ENCODE measurements at regions not wholly inside any gene's neighbourhood (a gene's known extent, or its start where the extent isn't known, plus 50 kb on each side); places are given as distances from the start of the nearest gene placed in this dataset.
A peak's percentile ranks its signal among the peaks of the same experiment; 100 is the strongest.

DNA sequence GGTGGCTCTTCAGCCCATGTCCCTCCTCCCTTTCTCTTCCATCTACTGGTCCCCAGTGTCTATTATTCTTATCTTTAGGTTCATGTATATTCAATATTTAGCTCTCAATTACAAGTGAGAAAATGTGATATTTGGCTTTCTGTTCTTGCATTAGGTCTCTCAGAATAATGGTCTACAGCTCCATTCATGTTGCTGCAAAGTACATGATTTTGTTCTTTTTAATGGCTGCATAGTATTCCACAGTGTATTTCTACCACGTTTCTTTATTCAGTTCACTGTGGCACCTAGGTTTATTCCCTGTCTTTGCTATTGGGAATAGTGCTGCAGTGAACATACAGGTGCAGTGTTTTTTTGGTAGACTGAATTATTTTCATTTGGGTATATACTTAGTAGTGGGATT is 1308.8 kb downstream of the EFNA5 start:
- TF ChIP-seq CTCF (IDR thresholded peaks at IDR 0.05), result no peak
- H3K27ac ChIP-seq, result no peak overlapping the region

DNA sequence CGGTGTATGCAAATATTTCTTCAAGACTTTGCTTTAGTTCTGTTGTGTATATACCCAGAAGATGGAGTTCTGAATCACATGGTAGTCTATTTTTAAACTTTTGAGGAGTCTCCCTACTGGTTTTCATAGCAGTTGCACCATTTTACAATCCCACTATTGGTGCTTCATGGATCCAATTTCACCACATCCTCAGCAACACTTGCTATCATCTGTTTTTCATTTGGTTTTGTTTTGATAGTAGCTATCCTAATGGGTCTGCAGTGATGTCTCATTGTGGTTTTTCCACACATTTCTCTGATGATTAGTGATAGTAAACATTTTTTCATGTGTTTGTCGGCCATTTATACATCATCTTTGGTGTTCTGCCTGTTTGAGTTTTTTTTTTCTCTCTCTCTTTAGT is 1339.3 kb downstream of the EFNA5 start:
- H3K9me3 ChIP-seq, result no peaks in the 10 kb centered on the region
- H3K27me3 ChIP-seq, result no peaks in the 10 kb centered on the region
- TF ChIP-seq CTCF (IDR thresholded peaks at IDR 0.05), result no peak
- no peak overlapping the region for H3K27ac ChIP-seq
- no peaks in the 10 kb centered on the region for H3K4me1 ChIP-seq
- intact Hi-C loops (cut with DNase I; ENCODE audit: low total_unique reads), result no loop called here
- no peak for DNase-seq
- H3K4me3 ChIP-seq, result no peak overlapping the region
- no peaks in the 10 kb centered on the region for H3K36me3 ChIP-seq

More for the DNA sequence above, 1308.8 kb downstream of the EFNA5 start:
- Histone ChIP-seq H3K27me3 (no peaks in the 10 kb centered on the region), H3K4me3 (no peak overlapping the region), H3K36me3 (no peaks in the 10 kb centered on the region), H3K4me1 (peaks cover 0 to 11% (median 0%) of the 10 kb centered on the region in 4 donors), H3K9me3 (no peaks in the 10 kb centered on the region)
- intact Hi-C loops (cut with DNase I; ENCODE audit: low total_unique reads), result no loop called here
- DNase-seq, result no peak

DNA sequence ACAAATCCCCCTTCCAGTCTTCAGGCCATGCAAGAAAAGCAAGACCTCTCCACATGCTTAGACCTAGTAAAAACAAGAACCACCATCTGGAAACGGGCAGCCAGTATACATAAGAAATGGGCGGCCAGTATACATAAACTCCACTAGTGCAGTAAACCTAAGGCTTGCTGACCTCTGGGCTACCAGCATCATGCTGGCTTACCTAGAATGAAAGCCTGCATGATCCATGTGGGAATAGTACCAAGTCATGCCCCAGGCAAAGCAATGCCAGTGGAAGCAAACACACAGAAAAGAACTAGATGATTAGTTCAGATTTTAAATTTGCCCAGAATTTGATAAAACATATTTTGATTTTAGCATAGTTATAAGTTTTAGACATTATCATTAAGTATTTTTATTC is 1346.4 kb downstream of the EFNA5 start:
- Histone ChIP-seq H3K27me3 (no peaks in the 10 kb centered on the region), H3K36me3 (no peaks in the 10 kb centered on the region), H3K4me1 (peaks cover 0 to 5% (median 0%) of the 10 kb centered on the region in 4 donors), H3K9me3 (no peaks in the 10 kb centered on the region), H3K27ac (no peak overlapping the region), H3K4me3 (no peak overlapping the region)
- no peak for TF ChIP-seq CTCF (IDR thresholded peaks at IDR 0.05)
- intact Hi-C loops (cut with DNase I; ENCODE audit: low total_unique reads), result no loop called here
- no peak for DNase-seq

DNA sequence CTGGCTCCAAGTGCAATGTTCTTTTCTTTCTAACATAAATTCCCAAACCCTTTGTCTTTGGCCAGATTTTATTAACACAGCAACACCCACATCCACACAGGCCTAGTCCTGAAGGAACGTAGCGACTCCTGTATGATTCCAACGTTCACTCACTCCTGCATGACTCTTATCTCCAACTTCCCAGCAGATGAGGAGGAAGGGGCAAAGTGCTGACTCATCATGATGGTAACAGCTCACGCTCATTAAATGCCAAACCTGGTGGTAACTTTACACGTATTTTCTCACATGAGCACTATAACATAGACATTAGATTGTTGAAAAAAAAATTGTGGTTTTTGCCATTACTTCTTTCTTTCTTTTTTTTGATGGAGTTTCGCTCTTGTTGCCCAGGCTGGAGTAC is 1349.5 kb downstream of the EFNA5 start:
- no peak for DNase-seq
- Histone ChIP-seq H3K4me1 (peaks cover 0 to 8% (median 0%) of the 10 kb centered on the region in 4 donors), H3K9me3 (no peaks in the 10 kb centered on the region), H3K27me3 (no peaks in the 10 kb centered on the region), H3K36me3 (no peaks in the 10 kb centered on the region), H3K4me3 (no peak overlapping the region), H3K27ac (no peak overlapping the region)
- intact Hi-C loops (cut with DNase I; ENCODE audit: low total_unique reads), result no loop called here
- no peak for TF ChIP-seq CTCF (IDR thresholded peaks at IDR 0.05)

DNA sequence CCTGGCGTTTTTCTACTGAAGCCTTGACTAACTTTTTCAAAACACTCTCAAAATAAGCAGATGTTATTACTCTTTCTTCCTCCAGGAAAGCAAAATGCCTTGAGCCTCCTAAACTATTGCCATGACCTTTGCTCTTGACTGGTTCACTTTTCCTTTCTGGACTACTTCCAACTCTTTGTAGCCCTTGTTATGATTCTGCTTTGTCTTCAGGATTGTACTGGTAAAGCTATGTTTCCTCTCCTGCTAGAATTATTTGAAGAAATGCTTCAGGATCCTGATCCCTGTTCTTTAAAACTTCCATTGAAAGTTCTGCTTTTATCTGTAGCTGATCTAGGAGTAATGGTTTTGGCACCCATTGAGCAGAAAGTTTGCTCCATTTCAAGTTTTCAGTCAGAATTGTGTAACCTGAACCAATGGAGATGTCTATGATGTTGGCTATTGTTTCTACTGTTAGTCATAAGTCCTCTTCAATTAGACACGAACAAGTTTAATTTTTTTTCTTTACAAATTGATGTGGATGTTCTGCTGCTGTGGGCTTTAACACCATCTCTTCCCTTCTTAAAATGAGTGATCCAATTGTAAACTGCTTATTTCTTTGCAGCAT is 1356.4 kb downstream of the EFNA5 start:
- Histone ChIP-seq H3K36me3 (no peaks in the 10 kb centered on the region), H3K4me1 (peaks cover 0 to 10% (median 2%) of the 10 kb centered on the region in 4 donors), H3K27ac (no peak overlapping the region), H3K9me3 (no peaks in the 10 kb centered on the region), H3K4me3 (no peak overlapping the region), H3K27me3 (no peaks in the 10 kb centered on the region)
- DNase-seq, result no peak
- TF ChIP-seq CTCF (IDR thresholded peaks at IDR 0.05), result no peak
- intact Hi-C loops (cut with DNase I; ENCODE audit: low total_unique reads), result no loop called here

DNA sequence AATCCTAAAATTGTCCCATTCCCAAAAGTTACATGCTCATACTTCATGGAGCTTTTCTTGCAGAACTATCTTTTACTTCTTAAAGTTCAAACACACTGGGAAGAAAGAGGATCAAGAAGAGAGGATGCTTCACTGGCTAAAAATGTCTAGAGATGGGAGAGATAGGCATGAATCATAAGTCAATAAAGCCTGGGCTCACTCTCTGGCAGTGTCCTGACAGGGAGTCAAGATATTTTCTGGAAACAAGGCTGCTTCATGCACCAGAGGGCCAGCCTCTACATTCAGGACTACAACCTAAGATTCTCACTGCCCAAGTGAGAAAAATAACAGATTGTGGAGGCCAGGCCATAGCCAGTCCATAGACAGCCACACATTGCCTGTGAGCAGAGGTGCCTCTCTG is 1358.4 kb downstream of the EFNA5 start:
- no peaks in the 10 kb centered on the region for H3K36me3 ChIP-seq
- no peak for TF ChIP-seq CTCF (IDR thresholded peaks at IDR 0.05)
- no peaks in the 10 kb centered on the region for H3K27me3 ChIP-seq
- H3K9me3 ChIP-seq, result no peaks in the 10 kb centered on the region
- H3K27ac ChIP-seq, result no peak overlapping the region
- peaks cover 0 to 8% (median 2%) of the 10 kb centered on the region in 4 donors for H3K4me1 ChIP-seq
- intact Hi-C loops (cut with DNase I; ENCODE audit: low total_unique reads), result no loop called here
- peak in 1 of 2 donors; percentile 23 for DNase-seq
- H3K4me3 ChIP-seq, result no peak overlapping the region
